C4-2B (cell line): ENCODE measurements at regions not wholly inside any gene's neighbourhood (a gene's known extent, or its start where the extent isn't known, plus 50 kb on each side); places are given as distances from the start of the nearest gene placed in this dataset.

Source experiments
- H3K27ac ChIP-seq: fragments of 450-650 bp; 2 replicates; pipeline ENCODE4 v1.5.1; 2017
- ZFX ChIP-seq: fragments of 450-650 bp; IDR thresholded peaks from 2 replicates; pipeline ENCODE4 v1.6.1; 2017
- TF ChIP-seq, protein P1 (sequence below): fragments of 450-650 bp; conservative IDR thresholded peaks from 2 replicates; pipeline ENCODE4 v1.5.1; 2017; ENCODE audit warnings: mild to moderate bottlenecking

GRCh38 chr3:137099364-137100219 is 141.8 kb downstream of the IL20RB start:
- TF ChIP-seq, protein P1, sequence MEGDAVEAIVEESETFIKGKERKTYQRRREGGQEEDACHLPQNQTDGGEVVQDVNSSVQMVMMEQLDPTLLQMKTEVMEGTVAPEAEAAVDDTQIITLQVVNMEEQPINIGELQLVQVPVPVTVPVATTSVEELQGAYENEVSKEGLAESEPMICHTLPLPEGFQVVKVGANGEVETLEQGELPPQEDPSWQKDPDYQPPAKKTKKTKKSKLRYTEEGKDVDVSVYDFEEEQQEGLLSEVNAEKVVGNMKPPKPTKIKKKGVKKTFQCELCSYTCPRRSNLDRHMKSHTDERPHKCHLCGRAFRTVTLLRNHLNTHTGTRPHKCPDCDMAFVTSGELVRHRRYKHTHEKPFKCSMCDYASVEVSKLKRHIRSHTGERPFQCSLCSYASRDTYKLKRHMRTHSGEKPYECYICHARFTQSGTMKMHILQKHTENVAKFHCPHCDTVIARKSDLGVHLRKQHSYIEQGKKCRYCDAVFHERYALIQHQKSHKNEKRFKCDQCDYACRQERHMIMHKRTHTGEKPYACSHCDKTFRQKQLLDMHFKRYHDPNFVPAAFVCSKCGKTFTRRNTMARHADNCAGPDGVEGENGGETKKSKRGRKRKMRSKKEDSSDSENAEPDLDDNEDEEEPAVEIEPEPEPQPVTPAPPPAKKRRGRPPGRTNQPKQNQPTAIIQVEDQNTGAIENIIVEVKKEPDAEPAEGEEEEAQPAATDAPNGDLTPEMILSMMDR = no peak
- no peak for TF ChIP-seq ZFX
- H3K27ac ChIP-seq = no peak overlapping the region

DNA sequence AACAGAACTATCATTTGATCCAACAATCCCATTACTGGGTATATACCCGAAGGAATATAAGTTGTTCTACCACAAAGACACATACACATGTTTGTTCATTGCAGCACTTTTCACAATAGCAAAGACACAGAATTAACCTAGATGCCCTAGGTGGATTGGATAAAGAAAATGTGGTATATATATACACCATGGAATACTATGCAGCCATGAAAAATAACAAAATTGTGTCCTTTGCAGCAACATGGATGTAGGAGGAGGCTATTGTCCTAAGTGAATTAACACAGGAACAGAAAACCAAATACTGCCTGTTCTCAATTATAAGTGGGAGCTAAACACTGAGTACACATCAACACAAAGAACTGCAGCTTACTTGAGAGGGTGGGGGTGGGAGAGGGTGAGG is 142.5 kb downstream of the IL20RB start:
- TF ChIP-seq, protein P1 = no peak
- no peak for TF ChIP-seq ZFX
- H3K27ac ChIP-seq = no peak overlapping the region

- no peak overlapping the region for H3K27ac ChIP-seq
- TF ChIP-seq ZFX = no peak
- TF ChIP-seq, protein P1 = no peak
Measured at GRCh38 chr3:137103739-137104138, 146.0 kb downstream of the IL20RB start.

DNA sequence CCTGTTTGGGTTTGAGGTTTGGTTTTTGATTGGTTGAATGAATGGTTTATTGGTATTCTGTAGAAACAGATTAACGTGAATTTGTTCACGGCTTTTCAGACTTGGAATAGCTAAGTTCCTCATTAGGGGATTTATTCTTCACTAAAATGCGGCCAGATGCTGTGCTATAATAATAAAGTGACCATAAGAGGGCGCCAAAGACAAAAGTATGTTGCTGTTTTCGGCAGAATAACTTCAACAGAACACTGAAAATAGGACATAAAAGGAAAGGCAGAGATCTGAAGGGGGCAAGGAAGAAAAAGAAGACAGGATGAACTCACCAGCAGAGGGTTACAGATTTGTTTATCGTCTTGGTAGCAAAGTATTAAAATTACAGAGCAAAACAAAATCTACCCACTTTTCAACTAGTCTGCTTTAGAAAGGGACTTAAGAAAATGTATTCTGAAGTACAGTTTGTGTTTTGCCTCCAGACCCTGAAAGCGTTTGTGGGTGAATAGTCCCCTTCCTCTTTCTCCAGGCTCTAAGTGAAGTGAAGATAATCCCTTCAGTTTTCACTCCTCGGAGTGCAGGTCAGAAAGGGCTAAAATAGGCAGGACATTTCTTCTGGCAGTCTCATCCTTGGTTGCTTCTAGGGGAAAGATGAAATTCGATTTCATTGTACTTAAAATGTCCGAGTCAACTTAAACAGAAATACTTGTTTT is 147.6 kb downstream of the IL20RB start:
- no peak for TF ChIP-seq ZFX
- TF ChIP-seq, protein P1 = peak; percentile 88
- H3K27ac ChIP-seq = no peak overlapping the region

DNA sequence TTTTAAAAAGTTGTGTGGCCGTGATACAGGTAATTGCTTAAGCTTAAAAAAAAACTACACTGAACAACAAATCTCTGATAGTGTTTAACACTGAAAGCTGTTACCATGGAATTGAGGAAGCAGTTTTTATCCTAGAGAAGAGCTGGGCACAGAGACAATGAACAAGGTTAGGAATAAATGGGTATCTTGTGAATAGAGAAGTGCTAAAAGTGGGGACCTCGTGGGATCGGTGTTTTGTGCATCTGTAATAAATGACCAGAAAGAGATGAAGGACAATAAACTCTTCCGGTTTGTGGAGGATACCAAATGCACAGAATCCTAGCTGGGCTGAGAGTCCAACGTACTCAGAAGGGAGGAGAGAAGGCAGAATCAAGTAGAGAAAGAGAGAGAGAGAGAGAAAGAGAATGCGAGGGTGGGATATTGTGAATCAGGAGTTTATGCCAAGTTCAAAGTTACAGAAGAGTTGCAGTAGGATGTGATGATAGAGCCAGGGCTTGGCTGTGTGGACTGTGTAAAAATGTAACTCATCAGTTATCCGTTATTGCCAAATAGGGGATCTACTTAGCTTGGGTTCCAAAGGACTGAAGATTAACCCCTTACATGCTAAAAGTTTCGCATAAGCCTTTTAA is 148.9 kb downstream of the IL20RB start:
- no peak overlapping the region for H3K27ac ChIP-seq
- TF ChIP-seq, protein P1 = no peak
- no peak for TF ChIP-seq ZFX

- H3K27ac ChIP-seq = no peak overlapping the region
- TF ChIP-seq, protein P1 = no peak
- no peak for TF ChIP-seq ZFX
Measured at GRCh38 chr3:137108699-137109440, 151.1 kb downstream of the IL20RB start.
